ENCODE measurements at regions not wholly inside any gene's neighbourhood (a gene's known extent, or its start where the extent isn't known, plus 50 kb on each side); places are given as distances from the start of the nearest gene placed in this dataset.

DNA sequence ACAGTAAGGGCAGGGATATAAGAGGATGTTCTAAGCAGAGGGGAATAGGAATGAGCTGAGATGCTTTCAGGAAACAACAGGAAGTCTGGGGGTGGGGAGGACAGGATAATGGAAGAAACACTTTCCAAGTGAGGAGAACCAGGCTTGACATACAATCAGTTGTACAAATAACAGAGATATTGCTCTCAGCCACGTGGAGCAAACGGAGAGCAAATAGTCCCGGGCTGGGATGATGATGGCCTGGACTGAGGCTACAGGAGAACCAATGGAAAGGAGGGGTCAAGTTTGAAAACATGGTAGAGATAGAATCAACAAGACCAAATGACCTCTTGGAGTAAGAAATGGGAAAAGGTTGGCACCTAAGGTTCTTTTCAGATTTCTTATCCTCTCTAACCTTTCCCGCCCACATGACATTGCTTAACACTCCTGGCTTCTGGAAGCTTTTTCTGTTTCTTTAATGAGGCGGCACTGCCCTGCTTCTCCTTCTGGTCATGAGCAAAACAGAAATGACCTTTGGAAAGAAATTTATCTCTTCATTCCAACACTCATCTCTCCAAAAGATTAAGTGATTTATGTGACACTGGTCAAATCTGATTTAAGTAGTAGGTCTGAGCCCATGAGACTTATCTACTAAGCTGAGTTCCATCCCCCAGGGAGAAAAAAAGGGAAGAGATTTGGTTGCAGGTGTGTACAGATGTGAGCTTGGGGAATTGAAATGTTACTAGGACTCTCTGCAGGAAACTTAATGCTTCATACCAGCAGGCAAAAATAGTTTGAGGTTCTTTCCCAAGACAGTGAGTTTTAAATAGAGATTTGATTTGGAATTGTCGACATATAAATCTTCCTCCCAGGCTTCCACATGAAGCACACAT is 442.9 kb upstream of the HNRNPA3 start:
- TF ChIP-seq CEBPB (IDR thresholded peaks at IDR 0.05): no peak
- TF ChIP-seq, protein P1, sequence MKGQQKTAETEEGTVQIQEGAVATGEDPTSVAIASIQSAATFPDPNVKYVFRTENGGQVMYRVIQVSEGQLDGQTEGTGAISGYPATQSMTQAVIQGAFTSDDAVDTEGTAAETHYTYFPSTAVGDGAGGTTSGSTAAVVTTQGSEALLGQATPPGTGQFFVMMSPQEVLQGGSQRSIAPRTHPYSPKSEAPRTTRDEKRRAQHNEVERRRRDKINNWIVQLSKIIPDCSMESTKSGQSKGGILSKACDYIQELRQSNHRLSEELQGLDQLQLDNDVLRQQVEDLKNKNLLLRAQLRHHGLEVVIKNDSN (IDR thresholded peaks at IDR 0.05): no peak
- no peak for TF ChIP-seq TAF1 (IDR thresholded peaks at IDR 0.05; ENCODE audit: low read depth)
- TF ChIP-seq RAD21 (IDR thresholded peaks at IDR 0.05; ENCODE audit: low read depth): no peak
- TF ChIP-seq, protein P2, sequence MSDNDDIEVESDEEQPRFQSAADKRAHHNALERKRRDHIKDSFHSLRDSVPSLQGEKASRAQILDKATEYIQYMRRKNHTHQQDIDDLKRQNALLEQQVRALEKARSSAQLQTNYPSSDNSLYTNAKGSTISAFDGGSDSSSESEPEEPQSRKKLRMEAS (IDR thresholded peaks at IDR 0.05): no peak
- no peak for TF ChIP-seq FOXM1 (IDR thresholded peaks at IDR 0.05; ENCODE audit: borderline replicate concordance, low read depth)
- no peak for TF ChIP-seq CREB1 (IDR thresholded peaks at IDR 0.05; ENCODE audit: low read depth)
- no peak for TF ChIP-seq EP300 (IDR thresholded peaks at IDR 0.05; ENCODE audit: borderline replicate concordance)
